ENCODE measurements at regions not wholly inside any gene's neighbourhood (a gene's known extent, or its start where the extent isn't known, plus 50 kb on each side); places are given as distances from the start of the nearest gene placed in this dataset.
"Not testable (repeated sequence)": the region's sequence is repeated elsewhere in the genome, so short reads cannot be mapped to it uniquely, and the experiment has no call there.

- Histone ChIP-seq H3K36me3 (replicated peaks; ENCODE audit: control insufficient read depth, insufficient read depth, low read length) (no peaks in the 10 kb centered on the region), H3K27me3 (ENCODE audit: control insufficient read depth, insufficient read depth, low read length) (no peaks in the 10 kb centered on the region), H3K4me3 (ENCODE audit: insufficient read depth, low read depth, low read length) (no peak overlapping the region)
- DNase-seq, result no peak
Observed at GRCh38 chr11:37916331-37916730, 1318.3 kb upstream of the RAG2 start.

GRCh38 chr11:37914859-37915258, 1316.8 kb upstream of the RAG2 start:
- Histone ChIP-seq H3K27me3 (ENCODE audit: control insufficient read depth, insufficient read depth, low read length) (no peaks in the 10 kb centered on the region), H3K4me3 (ENCODE audit: insufficient read depth, low read depth, low read length) (no peak overlapping the region), H3K36me3 (replicated peaks; ENCODE audit: control insufficient read depth, insufficient read depth, low read length) (no peaks in the 10 kb centered on the region)
- DNase-seq, result no peak

GRCh38 chr11:37908219-37908548, 1310.1 kb upstream of the RAG2 start:
- Histone ChIP-seq H3K36me3 (replicated peaks; ENCODE audit: control insufficient read depth, insufficient read depth, low read length) (no peaks in the 10 kb centered on the region), H3K4me3 (ENCODE audit: insufficient read depth, low read depth, low read length) (no peak overlapping the region), H3K27me3 (ENCODE audit: control insufficient read depth, insufficient read depth, low read length) (no peaks in the 10 kb centered on the region)
- DNase-seq, result no peak

GRCh38 chr11:37907436-37908218, 1309.6 kb upstream of the RAG2 start:
- Histone ChIP-seq H3K36me3 (replicated peaks; ENCODE audit: control insufficient read depth, insufficient read depth, low read length) (no peaks in the 10 kb centered on the region), H3K4me3 (ENCODE audit: insufficient read depth, low read depth, low read length) (no peak overlapping the region), H3K27me3 (ENCODE audit: control insufficient read depth, insufficient read depth, low read length) (no peaks in the 10 kb centered on the region)
- no peak for DNase-seq

- H3K4me3 ChIP-seq (ENCODE audit: insufficient read depth, low read depth, low read length), result no peak overlapping the region
- no peak for DNase-seq
Observed at GRCh38 chr11:37905707-37906417, 1307.8 kb upstream of the RAG2 start.

GRCh38 chr11:37896016-37896415, 1298.0 kb upstream of the RAG2 start:
- Histone ChIP-seq H3K27me3 (ENCODE audit: control insufficient read depth, insufficient read depth, low read length) (no peaks in the 10 kb centered on the region), H3K36me3 (replicated peaks; ENCODE audit: control insufficient read depth, insufficient read depth, low read length) (no peaks in the 10 kb centered on the region), H3K4me3 (ENCODE audit: insufficient read depth, low read depth, low read length) (no peak overlapping the region)
- no peak for DNase-seq

More at GRCh38 chr11:37905707-37906417, 1307.8 kb upstream of the RAG2 start:
- no peaks in the 10 kb centered on the region for H3K36me3 ChIP-seq (replicated peaks; ENCODE audit: control insufficient read depth, insufficient read depth, low read length)
- no peaks in the 10 kb centered on the region for H3K27me3 ChIP-seq (ENCODE audit: control insufficient read depth, insufficient read depth, low read length)

GRCh38 chr11:37881741-37882140, 1283.7 kb upstream of the RAG2 start:
- no peak overlapping the region for H3K4me3 ChIP-seq (ENCODE audit: insufficient read depth, low read depth, low read length)
- no peak for DNase-seq
- H3K27me3 ChIP-seq (ENCODE audit: control insufficient read depth, insufficient read depth, low read length), result no peaks in the 10 kb centered on the region
- no peaks in the 10 kb centered on the region for H3K36me3 ChIP-seq (replicated peaks; ENCODE audit: control insufficient read depth, insufficient read depth, low read length)

GRCh38 chr11:37861671-37862070, 1263.6 kb upstream of the RAG2 start:
- Histone ChIP-seq H3K36me3 (replicated peaks; ENCODE audit: control insufficient read depth, insufficient read depth, low read length) (no peaks in the 10 kb centered on the region; the same call in 1 of the 2 replicates), H3K27me3 (ENCODE audit: control insufficient read depth, insufficient read depth, low read length) (no peaks in the 10 kb centered on the region), H3K4me3 (ENCODE audit: insufficient read depth, low read depth, low read length) (no peak overlapping the region)
- no peak for DNase-seq

GRCh38 chr11:37858806-37859537, 1260.9 kb upstream of the RAG2 start:
- H3K4me3 ChIP-seq (ENCODE audit: insufficient read depth, low read depth, low read length); DNase-seq; H3K36me3 ChIP-seq (replicated peaks; ENCODE audit: control insufficient read depth, insufficient read depth, low read length); H3K27me3 ChIP-seq (ENCODE audit: control insufficient read depth, insufficient read depth, low read length): not testable (repeated sequence)

- DNase-seq, result no peak
- Histone ChIP-seq H3K27me3 (ENCODE audit: control insufficient read depth, insufficient read depth, low read length) (no peaks in the 10 kb centered on the region), H3K36me3 (replicated peaks; ENCODE audit: control insufficient read depth, insufficient read depth, low read length) (no peaks in the 10 kb centered on the region), H3K4me3 (ENCODE audit: insufficient read depth, low read depth, low read length) (no peak overlapping the region)
Observed at GRCh38 chr11:37858398-37858797, 1260.4 kb upstream of the RAG2 start.

- no peak for DNase-seq
- no peaks in the 10 kb centered on the region for H3K36me3 ChIP-seq (replicated peaks; ENCODE audit: control insufficient read depth, insufficient read depth, low read length)
- no peaks in the 10 kb centered on the region for H3K27me3 ChIP-seq (ENCODE audit: control insufficient read depth, insufficient read depth, low read length)
- no peak overlapping the region for H3K4me3 ChIP-seq (ENCODE audit: insufficient read depth, low read depth, low read length)
Observed at GRCh38 chr11:37857726-37858125, 1259.7 kb upstream of the RAG2 start.

GRCh38 chr11:37849706-37850105, 1251.7 kb upstream of the RAG2 start:
- Histone ChIP-seq H3K27me3 (ENCODE audit: control insufficient read depth, insufficient read depth, low read length) (no peaks in the 10 kb centered on the region), H3K36me3 (replicated peaks; ENCODE audit: control insufficient read depth, insufficient read depth, low read length) (no peaks in the 10 kb centered on the region), H3K4me3 (ENCODE audit: insufficient read depth, low read depth, low read length) (no peak overlapping the region)
- DNase-seq, result no peak

- Histone ChIP-seq H3K4me3 (ENCODE audit: insufficient read depth, low read depth, low read length) (no peak overlapping the region), H3K27me3 (ENCODE audit: control insufficient read depth, insufficient read depth, low read length) (no peaks in the 10 kb centered on the region), H3K36me3 (replicated peaks; ENCODE audit: control insufficient read depth, insufficient read depth, low read length) (no peaks in the 10 kb centered on the region)
- no peak for DNase-seq
Observed at GRCh38 chr11:37843603-37844002, 1245.6 kb upstream of the RAG2 start.

GRCh38 chr11:37841016-37841415, 1243.0 kb upstream of the RAG2 start:
- H3K4me3 ChIP-seq (ENCODE audit: insufficient read depth, low read depth, low read length), result no peak overlapping the region
- H3K27me3 ChIP-seq (ENCODE audit: control insufficient read depth, insufficient read depth, low read length), result no peaks in the 10 kb centered on the region
- no peak for DNase-seq
- no peaks in the 10 kb centered on the region for H3K36me3 ChIP-seq (replicated peaks; ENCODE audit: control insufficient read depth, insufficient read depth, low read length)

GRCh38 chr11:37840345-37840744, 1242.3 kb upstream of the RAG2 start:
- not testable (repeated sequence) for H3K36me3 ChIP-seq (replicated peaks; ENCODE audit: control insufficient read depth, insufficient read depth, low read length); DNase-seq; H3K4me3 ChIP-seq (ENCODE audit: insufficient read depth, low read depth, low read length); H3K27me3 ChIP-seq (ENCODE audit: control insufficient read depth, insufficient read depth, low read length)

All from H7 (cell line).